Kasumi-1 (cell line): ENCODE measurements at regions not wholly inside any gene's neighbourhood (a gene's known extent, or its start where the extent isn't known, plus 50 kb on each side); places are given as distances from the start of the nearest gene placed in this dataset.
A peak's percentile ranks its signal among the peaks of the same experiment; 100 is the strongest.

Source experiments
- DNase-seq, 2 experiments: peaks; one replicate each; lab custom pipeline; 2025; lab: John Stamatoyannopoulos, UW

- DNase-seq: no peak
Measured at GRCh38 chr18:65409261-65409660, 341.6 kb upstream of the CDH7 start.

- no peak for DNase-seq
Measured at GRCh38 chr18:65403534-65403933, 347.3 kb upstream of the CDH7 start.

GRCh38 chr18:65399091-65399490 is 351.7 kb upstream of the CDH7 start:
- no peak for DNase-seq

- DNase-seq: no peak
Measured at GRCh38 chr18:65398347-65399075, 352.3 kb upstream of the CDH7 start.

DNA sequence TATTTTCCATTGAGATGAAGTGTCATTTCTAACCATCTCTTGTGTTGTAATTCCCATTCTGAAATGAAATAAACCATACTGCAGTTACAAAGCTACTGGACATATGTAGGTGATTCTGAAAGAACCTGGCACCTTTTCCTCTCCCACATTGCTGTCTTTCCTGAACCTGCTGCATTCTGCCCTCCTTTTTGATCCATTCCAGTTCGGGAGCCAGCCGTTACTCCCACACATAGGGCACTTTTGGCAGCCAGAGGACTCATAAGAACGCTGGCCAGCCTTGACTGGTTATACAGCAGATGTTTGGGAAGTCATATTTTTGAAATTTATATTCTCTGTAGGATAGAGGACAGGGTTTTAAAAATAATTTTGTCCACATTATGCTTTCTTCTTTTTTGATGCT is 369.8 kb upstream of the CDH7 start:
- DNase-seq: no peak

DNA sequence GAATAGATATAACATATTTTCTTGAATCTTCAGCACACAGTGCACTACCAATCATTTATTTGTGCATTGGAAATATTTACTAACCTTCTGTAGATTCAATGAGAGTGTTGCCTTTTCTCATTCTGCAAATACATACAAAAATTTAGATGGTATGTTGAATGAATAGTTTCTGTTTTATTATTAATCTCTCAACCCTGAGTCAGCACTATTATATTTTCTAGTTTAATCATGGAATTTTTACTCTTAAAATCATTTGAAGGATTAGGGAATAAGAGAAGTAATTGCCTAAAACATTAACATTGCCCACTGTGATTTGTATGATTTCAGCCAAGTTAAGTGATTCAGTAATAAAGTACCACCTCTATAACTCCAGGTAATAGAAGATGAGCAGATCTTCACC is 370.2 kb upstream of the CDH7 start:
- no peak for DNase-seq

- DNase-seq: no peak
Measured at GRCh38 chr18:65372904-65373303, 377.9 kb upstream of the CDH7 start.

DNA sequence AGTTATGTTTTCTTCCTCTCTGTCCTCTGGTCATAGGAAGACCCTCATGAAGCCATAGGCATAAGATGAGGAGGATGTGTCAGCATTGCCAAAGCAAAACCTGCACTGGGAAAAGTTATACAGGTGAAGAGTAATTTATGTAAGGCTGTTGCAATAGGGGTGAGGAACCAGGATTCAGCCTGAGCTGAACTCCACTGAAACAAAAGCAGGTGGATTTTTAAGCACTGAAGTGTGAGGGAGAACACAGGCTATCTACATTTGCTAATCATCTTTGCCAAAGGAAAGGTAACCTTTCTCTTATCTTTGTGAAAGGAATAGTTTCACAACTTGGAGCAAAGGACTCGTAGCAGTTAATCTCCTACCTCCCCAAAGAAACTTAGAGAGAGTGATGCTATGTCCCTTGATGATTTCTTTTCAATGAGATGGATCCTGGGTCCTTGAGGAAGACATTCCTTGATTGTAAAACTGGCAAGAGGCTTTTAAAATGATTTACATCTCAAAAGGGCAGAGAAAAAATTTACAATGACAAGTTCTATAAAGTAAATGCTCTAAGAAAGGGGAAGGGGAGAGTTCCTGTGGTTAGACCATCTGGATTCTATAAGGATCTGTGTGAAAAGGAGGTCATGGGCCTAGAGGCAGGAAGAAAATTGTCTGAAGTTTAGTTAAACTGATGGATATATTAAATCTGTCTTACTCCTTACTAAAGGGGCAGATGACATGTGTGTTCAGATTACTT is 385.4 kb upstream of the CDH7 start:
- DNase-seq: peak; percentile 67 to 68

DNA sequence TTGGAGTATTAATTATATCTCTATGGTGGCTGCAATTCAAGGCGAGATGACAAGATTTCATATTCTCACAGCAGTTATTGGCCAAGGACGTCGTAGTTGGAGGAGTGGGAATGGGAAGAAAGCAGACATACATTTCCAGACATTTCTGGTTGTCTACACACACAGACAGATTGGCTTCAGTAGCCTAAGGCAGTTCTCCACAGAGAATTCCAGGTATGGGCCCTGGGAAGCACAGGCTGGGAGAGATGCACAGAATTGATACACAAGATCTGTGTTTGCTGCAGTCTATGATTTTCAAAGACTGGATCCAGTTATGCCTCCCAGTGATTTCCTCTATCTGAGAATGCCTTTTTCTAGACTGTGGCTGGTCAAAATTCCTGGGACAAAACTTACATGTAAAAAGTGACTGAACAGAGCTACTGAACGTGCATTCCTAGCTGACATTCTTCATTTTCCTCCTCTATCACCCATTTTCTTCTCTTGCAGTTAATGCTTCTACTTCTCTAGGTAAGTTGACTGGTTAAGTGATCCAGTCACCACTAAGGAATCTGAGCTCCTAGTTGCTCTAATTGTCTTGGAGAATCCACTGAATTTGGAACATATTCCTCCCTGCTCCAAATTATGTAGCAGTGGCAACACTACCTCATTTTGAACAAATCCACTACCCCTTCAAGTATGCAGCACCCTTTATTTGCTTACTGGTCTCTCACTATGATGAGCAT is 386.7 kb upstream of the CDH7 start:
- DNase-seq: no peak

DNA sequence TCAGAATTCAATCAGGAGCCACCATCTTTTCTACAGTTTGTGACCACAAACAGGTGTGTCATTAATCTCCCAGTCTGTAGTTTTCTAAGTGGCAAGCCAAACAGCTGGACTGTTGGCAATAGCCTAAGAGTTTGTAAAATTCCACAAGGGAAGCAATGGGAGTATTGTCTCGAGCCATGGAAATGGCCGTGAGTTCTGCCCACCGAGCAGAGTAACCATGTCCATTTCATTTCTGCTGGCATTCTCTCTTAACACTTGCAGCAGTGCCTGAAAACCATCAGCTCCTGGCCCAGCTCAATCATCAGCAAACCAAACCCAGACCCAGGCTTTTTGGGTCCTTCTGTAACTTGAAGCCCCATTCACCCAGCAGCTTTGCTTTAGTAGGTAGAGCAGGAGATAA is 387.8 kb upstream of the CDH7 start:
- no peak for DNase-seq

DNA sequence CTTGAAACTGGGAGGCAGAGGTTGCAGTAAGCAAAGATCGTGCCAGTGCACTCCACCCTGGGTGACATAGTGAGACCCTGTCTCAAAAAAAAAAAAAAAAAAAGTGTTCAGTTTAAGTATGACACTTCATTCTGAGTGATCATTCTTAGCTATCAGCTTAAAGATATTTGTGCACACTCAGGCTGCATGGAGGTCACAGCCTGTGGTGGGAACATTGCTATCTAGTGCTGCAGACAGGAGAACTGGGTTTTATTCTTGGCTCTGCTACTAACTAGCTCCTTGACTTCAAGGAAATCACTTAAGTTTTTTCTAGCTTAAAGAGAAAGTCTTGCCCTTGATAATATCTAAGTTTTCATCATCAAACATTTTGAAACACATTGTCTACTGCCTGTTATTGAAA is 391.3 kb upstream of the CDH7 start:
- no peak for DNase-seq

DNA sequence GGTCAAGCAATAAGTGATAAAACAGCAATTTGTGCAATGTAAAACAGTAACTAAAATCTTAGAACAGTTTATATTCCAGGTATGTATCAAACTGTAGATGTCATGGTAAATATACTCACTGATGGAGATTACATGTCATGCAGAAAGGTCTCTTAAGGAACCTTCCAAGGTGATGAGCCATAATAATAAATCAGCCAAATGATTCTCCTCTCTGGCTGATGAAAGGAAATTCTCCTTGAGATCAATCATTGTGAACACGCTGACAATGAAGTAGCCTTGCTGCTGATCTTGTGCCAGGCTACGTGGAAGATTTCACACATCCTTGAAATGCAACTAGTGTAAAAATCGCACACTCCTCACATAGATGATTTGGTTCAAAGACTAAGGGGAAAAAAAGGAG is 392.5 kb upstream of the CDH7 start:
- no peak for DNase-seq

DNA sequence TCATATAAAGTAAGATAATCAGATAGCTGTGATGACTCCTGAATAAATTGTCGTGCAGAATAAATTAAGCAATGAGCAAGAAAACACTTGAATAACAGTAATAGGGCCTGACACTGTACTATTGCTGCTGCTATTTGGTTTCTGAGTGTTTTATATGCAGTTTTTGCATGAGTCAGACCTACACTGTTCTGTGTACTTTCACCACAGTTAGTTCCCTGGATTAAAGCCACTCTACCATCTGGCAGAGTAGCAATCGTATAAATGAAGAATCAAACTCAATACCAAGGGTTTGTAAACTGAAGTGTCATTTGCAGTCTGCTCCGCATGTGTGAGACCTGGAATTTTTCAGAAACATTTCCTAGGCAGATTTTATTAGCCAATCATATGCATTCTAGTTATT is 398.6 kb upstream of the CDH7 start:
- DNase-seq: no peak

GRCh38 chr18:65349635-65350034 is 401.2 kb upstream of the CDH7 start:
- no peak for DNase-seq

DNA sequence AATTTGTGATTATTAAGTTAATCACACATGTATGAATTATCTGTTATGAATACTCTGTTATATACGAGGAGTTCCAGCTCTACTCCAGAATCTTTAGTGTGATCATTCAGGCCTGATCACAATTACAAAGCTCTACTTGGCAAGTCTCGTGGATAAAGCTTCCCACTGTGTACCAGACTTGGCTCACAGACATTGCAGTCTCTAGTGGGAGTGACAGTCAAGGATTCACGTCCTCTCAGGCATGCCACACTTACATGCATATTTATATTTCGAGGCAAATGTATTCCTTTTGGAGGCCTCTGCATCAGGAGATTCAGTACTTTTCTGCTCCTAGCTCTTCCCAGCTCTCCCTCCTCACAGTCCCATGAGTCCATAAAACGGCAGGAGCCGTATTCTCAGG is 403.4 kb upstream of the CDH7 start:
- no peak for DNase-seq

DNA sequence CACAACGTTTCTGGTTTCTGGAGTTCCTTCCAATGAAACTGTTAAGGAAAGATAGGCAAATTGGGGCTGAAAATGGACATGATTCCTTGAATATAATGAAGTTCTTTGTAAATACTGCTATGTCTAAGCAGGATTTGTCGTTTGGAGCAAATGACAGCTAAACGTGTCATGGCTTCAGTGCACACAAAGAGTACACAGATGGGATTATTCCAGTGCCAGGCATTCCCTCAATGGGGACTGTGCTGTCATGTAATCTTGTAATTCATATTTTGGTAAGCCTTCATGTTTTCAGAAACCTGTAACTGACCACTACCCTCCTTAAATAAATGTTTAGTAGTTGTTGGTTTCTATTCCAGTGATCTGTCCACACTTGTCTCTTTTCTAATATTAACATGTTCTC is 404.7 kb upstream of the CDH7 start:
- DNase-seq: no peak

DNA sequence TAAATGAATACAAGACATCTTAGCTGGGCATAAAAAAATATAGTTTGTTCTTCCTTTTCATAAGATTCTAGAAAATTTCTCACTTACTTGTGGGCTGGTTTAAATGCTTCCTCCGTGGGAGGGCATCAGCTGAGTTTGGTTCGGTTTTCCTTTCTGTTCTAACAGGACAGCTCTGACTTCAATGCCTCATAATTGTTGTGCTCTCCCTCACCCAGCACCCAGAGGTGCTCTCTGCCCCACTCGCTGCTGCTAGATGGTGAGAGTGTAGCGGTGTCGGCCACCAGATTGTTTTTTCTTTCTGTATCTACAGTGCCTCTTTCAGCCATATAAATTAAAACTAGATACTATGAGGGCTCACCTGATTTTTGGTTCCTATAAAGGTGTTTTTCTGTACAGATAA is 407.2 kb upstream of the CDH7 start:
- DNase-seq: no peak

DNA sequence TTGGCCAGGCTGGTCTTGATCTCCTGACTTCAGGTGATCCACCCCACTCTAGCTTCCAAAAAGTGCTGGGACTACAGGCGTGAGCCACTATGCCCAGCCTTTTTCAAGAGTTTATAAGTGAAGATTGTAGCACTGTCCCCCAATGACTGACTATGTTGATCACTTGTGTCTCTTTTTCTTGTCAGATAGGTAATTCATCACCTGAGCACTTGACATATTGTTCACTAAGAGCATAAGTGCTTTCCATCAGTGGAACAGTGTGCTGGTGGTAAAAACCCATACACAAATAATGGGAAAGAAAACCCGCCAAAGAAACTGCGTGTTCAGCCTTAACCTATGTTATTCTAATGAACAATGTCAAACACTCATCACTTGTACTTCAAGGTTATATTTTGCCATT is 414.4 kb upstream of the CDH7 start:
- no peak for DNase-seq

- DNase-seq: no peak
Measured at GRCh38 chr18:65329010-65329409, 421.8 kb upstream of the CDH7 start.

DNA sequence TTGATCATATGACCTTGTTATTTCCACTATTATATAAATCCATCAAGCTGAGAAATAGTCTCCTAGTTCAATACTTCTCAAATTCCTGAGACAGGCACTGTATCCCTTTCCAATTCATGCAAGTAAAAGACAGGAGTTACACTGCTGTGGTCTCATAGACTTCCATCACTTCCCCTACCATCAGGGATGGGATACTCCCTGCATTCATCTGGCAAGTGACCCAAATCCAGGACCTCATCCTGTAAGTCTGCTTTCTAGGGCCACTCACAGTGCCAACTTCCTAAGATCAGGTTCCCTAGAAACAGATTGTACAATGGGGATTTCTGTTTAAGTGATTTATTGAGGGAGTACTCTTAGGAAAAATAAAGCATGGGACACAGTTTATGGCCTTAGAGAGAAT is 424.0 kb upstream of the CDH7 start:
- no peak for DNase-seq

DNA sequence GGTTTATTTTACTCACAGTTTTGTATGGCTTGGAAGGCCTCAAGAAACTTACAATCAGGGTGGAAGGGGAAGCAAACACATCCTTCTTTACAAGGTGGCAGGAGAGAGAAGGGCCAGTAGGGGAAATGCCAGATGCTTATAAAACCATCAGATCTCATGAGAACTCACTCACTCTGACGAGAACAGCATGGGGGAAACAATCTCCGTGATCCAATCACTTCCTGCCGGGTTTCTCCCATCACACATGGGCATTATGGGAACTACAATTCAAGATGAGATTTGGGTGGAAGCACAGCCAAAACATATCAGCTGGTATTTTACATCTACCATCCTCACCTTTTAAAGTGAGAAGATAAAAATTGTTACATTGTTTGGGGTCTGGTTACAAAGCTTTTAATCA is 427.9 kb upstream of the CDH7 start:
- DNase-seq: no peak

DNA sequence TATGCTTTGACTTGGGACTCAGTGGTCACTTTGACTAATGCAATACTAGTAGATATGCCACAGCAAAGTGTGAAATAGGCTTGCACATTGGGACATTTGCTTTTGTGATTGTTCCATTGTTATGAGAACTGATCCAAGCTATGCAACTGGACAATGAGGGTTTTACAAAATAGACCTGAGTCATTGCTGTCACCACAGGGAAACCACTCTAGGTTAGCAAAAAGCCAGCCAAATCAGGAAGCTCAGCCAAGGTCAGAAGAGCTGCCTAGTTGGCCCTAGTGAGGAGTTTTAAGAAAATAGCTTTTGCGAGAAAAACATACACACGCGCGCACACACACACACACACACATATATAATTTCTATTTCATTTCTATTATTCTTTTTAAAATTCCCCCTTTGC is 452.4 kb upstream of the CDH7 start:
- DNase-seq: no peak

DNA sequence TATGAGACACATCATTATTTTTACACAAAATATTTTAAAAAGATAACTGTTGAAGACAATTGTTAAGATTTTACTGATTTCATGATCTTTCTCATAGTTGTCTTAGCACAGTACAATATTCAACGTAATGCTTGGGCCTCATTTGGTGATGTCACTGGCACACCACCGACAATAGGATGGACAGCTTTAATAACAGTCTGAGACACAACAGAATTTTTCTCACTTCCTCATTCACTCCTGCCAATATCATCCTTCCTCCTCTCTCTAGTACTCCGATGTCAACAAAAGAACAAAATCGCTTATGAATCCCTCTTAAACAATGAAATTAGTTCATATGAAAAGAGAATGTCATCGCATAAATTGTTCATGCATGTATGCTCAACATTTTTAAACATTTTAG is 461.9 kb upstream of the CDH7 start:
- peak; percentile 25 to 38 for DNase-seq
